Retinal pigment epithelial cell (primary cell): ENCODE measurements at regions not wholly inside any gene's neighbourhood (a gene's known extent, or its start where the extent isn't known, plus 50 kb on each side); places are given as distances from the start of the nearest gene placed in this dataset.

Experiments
- DNase-seq: peaks from one replicate; pipeline ENCODE4 v3.0.0-alpha.2; 2010; ENCODE audit warnings: low read depth
- H3K4me3 ChIP-seq: 2 replicates; pipeline ENCODE4 v1.5.1; 2011; ENCODE audit warnings: mild to moderate bottlenecking, low read length, control low read depth, moderate library complexity
- CTCF ChIP-seq: conservative IDR thresholded peaks from 2 replicates; pipeline ENCODE4 v1.5.1; 2011; ENCODE audit warnings: low read depth, low read length, control low read depth, inconsistent platforms

- H3K4me3 ChIP-seq, result no peak overlapping the region
- no peak for DNase-seq
- TF ChIP-seq CTCF, result no peak
These were observed 149.7 kb upstream of the ANKRD50 start for GRCh38 chr4:124862261-124862660.

GRCh38 chr4:124861761-124862160 lies 149.2 kb upstream of the ANKRD50 start:
- no peak overlapping the region for H3K4me3 ChIP-seq
- TF ChIP-seq CTCF, result no peak
- no peak for DNase-seq

GRCh38 chr4:124854968-124855367 lies 142.4 kb upstream of the ANKRD50 start:
- DNase-seq, result no peak
- TF ChIP-seq CTCF, result no peak
- no peak overlapping the region for H3K4me3 ChIP-seq

DNA sequence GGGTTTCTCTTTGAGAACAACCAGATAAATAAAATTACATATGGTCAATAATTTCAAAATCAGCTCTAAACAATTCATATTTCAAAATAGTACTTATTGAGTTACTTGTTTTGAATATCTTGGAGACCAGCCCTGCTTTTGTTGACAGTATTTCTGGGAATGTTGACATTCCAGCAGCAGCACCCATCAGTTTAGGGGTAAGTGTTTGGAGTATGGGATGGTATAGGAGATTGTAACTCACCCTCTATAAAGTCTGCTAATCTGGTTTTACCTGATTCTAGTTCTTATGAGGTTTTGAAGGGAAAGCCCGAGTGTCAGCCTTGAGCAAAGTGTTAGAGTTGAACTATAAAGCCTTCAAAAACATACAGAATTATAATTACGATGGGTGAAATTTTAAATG lies 139.2 kb upstream of the ANKRD50 start:
- no peak for DNase-seq
- TF ChIP-seq CTCF, result no peak
- H3K4me3 ChIP-seq, result no peak overlapping the region

DNA sequence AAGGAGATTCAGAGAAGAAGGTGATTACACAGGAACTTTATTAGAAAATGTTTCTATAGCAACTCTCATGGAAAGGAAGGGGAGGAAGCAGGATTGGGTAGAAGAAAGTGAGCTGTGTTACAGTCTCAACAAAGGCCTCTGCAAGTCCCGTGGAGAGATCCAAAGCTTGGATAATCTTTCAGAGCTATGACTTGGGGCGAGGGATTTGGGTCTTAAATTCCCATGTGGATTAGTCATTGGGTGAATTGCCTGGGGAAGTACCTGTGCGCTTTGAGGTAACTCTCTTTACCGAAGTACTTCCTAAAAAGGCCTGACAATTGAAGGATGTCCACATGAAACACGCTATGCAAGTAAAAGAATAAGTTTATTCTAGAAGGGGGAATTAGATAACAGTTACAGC lies 133.8 kb upstream of the ANKRD50 start:
- peak; percentile 53 for DNase-seq
- TF ChIP-seq CTCF, result no peak
- H3K4me3 ChIP-seq, result no peak overlapping the region

DNA sequence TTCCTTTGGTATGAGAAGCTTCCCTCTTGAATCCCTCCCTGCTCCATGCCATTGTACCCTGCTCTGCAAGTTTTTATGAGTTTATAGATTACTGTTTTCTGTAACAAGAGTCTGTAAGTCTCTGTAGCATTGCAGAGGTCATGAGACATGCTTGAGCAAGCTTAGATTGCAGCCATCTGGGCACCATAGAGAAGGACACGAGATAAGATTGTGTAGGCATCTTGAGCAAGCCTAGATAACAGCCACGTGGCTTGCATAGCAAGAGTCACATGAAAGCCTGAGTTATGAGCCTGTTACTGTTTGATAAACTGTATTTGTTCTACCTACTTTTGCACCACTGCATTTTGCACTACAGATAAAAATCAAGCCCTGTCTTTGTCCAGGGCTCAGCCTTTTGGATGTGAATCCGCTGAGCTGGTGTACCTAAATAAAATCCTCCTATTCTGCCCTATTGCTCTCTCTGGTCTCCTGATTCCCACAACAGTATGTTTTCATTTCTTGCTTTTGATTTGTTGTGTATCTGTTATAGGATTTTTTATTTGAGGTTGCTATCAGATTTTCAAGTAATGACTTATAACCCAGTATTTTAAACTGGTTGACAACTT lies 127.4 kb upstream of the ANKRD50 start:
- no peak for DNase-seq
- no peak for TF ChIP-seq CTCF
- H3K4me3 ChIP-seq, result no peak overlapping the region

DNA sequence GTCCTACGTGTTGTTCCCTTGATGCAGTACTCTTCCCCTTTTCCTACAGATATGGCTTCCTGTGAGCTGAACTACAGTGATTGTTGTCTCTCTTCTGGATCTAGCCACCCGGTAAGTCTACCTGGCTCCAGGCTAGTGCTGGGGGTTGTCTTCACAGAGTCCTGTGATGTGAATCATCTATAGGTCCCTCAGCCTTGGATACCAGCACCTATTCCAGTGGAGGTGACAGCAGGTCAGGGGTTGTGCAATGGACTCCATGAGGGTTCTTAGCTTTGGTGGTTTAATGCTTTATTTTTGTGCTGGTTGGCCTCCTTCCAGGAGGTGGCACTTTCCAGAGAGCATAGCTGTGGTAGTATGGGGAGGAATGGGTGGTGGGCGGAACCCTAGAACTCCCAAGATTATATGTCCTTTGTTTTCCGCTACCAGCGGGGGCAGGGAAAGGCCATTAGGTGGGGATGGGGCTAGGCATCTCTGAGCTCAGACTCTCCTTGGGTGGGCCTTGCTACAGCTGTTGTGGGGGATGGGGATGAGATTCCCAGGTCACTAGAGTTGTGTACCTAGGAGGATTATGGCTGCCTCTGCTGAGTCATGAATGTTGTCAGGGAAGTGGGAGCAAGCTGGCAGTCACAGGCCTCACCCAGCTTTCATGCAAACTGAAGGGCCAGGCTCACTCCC lies 121.4 kb upstream of the ANKRD50 start:
- TF ChIP-seq CTCF, result no peak
- DNase-seq, result no peak
- H3K4me3 ChIP-seq, result no peak overlapping the region
